Neural crest cell (in vitro differentiated cells): ENCODE measurements at regions not wholly inside any gene's neighbourhood (a gene's known extent, or its start where the extent isn't known, plus 50 kb on each side); places are given as distances from the start of the nearest gene placed in this dataset.

ENCODE experiments used
- DNase-seq: peaks from one replicate; pipeline ENCODE4 v3.0.0; 2021; ENCODE audit warnings: low read depth, mixed read lengths, low spot score
- H3K27ac Mint-ChIP-seq: one replicate; pipeline ENCODE4 v1.8.0; 2021; ENCODE audit warnings: mild to moderate bottlenecking, mixed read lengths; ENCODE audit not compliant: unreplicated experiment
- H3K27me3 Mint-ChIP-seq: 2 replicates; pipeline ENCODE4 v1.8.0; 2021; ENCODE audit warnings: low read depth, mild to moderate bottlenecking, mixed read lengths
- H3K36me3 Mint-ChIP-seq: 2 replicates; pipeline ENCODE4 v1.8.0; 2021; ENCODE audit warnings: low read depth, mild to moderate bottlenecking, mixed read lengths
- H3K4me1 Mint-ChIP-seq: 2 replicates; pipeline ENCODE4 v1.8.0; 2021; ENCODE audit warnings: mixed read lengths
- H3K4me3 Mint-ChIP-seq: one replicate; pipeline ENCODE4 v1.8.0; 2021; ENCODE audit warnings: mild to moderate bottlenecking, mixed read lengths
- H3K9me3 Mint-ChIP-seq: 2 replicates; pipeline ENCODE4 v1.8.0; 2021; ENCODE audit warnings: mixed read lengths
- TF ChIP-seq, protein P1 (sequence below): fragments of 200-600 bp; sonication (generic); conservative IDR thresholded peaks from 2 replicates; pipeline ENCODE4 v1.5.0; 2021; ENCODE audit warnings: antibody characterized with exemption, mild to moderate bottlenecking

DNA sequence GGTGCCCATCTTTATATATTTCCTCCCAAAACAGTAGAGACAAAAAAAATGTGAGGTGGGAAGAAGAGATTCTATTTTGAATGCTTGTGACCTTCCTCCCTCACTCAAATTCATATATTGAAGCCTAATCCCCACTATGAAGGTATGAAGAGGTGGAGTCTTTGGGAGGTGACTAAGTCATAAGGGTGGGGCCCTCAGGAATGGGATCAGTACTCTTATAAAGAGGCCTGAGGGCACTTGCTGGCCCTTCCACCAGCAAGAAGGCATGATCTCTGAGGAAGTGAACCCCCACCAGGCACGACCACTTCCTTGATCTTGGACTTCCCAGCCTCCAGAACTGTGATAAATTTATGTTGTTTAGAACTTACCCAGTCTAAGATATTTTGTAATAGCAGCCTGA, 517.2 kb upstream of the CNTNAP2 start:
- H3K36me3 Mint-ChIP-seq, result no peaks in the 10 kb centered on the region
- no peaks in the 10 kb centered on the region for H3K4me1 Mint-ChIP-seq
- no peak for DNase-seq
- TF ChIP-seq, protein P1, sequence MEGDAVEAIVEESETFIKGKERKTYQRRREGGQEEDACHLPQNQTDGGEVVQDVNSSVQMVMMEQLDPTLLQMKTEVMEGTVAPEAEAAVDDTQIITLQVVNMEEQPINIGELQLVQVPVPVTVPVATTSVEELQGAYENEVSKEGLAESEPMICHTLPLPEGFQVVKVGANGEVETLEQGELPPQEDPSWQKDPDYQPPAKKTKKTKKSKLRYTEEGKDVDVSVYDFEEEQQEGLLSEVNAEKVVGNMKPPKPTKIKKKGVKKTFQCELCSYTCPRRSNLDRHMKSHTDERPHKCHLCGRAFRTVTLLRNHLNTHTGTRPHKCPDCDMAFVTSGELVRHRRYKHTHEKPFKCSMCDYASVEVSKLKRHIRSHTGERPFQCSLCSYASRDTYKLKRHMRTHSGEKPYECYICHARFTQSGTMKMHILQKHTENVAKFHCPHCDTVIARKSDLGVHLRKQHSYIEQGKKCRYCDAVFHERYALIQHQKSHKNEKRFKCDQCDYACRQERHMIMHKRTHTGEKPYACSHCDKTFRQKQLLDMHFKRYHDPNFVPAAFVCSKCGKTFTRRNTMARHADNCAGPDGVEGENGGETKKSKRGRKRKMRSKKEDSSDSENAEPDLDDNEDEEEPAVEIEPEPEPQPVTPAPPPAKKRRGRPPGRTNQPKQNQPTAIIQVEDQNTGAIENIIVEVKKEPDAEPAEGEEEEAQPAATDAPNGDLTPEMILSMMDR, result no peak
- no peak overlapping the region for H3K4me3 Mint-ChIP-seq
- peaks cover 2% of the 10 kb centered on the region for H3K9me3 Mint-ChIP-seq
- no peak overlapping the region for H3K27ac Mint-ChIP-seq
- no peaks in the 10 kb centered on the region for H3K27me3 Mint-ChIP-seq

DNA sequence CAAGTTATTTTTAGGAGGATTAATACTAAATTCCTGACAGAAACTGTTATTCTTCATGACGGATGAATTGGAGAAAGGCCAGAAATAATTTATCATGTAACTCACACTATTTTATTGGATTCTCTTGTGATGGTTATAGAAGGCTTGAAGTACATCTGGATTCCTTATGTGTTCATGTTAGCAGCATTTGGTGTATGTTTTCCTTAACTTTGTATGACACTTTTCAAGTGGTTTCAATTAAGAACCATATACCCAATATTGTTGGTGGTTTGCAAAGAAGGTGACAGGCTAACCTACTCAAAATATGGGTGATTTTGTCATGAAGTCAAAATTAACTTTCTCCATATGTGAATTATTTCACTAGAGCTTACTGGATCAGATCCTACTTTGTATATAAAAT, 532.2 kb upstream of the CNTNAP2 start:
- H3K9me3 Mint-ChIP-seq, result peaks cover 6% of the 10 kb centered on the region
- no peak overlapping the region for H3K4me3 Mint-ChIP-seq
- H3K27ac Mint-ChIP-seq, result no peak overlapping the region
- no peaks in the 10 kb centered on the region for H3K4me1 Mint-ChIP-seq
- no peak for DNase-seq
- TF ChIP-seq, protein P1, result no peak
- peaks cover 2% of the 10 kb centered on the region for H3K36me3 Mint-ChIP-seq
- no peaks in the 10 kb centered on the region for H3K27me3 Mint-ChIP-seq

DNA sequence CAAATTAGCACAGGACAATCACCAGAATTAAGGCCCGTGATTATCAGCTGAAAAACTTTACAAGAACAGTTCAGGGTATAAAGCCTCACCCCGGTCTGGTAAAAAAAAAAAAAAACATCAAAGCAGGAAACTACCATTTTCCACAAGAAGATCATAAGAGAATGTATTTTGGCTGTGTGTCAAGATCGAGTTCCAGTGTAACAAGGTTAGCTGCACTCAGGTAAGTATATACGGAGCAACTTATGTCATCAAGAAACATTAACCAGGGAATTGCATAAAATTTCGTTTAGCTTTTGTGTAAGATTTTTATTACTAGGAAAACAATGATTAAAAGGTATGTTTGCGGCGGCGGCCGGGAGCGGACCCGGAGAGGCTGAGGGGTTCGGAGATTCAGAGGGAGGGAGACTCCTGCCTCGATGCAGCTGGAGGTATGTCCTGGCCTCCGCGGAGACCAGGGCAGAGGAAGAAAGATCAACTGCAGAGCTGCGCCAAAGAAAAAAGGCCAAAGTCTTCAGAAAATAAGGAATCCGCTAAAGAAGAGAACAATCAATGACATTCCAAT, 533.8 kb upstream of the CNTNAP2 start:
- H3K4me1 Mint-ChIP-seq, result no peaks in the 10 kb centered on the region

DNA sequence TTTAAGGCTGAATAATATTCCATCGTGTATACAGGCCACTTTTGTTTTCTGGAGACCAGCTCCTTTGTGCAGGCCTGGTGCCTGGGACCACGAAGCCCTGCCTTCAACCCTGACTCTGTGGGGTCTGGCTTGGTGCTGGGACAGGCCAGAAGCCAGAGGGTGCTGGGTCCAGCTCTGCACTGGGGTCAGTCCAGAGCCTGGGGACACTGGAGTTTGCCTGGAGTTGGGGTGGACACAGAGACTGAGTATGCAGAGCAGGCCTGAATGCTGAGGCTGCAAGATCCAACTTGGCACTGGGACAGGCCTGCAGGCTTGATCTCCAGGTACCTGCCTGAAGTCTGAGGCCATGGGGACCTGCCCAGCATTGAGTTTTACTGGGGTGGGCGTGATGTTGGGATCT, 558.8 kb upstream of the CNTNAP2 start:
- H3K4me1 Mint-ChIP-seq, result no peaks in the 10 kb centered on the region
- no peaks in the 10 kb centered on the region for H3K9me3 Mint-ChIP-seq
- H3K27me3 Mint-ChIP-seq, result no peaks in the 10 kb centered on the region
- no peak for DNase-seq
- no peak overlapping the region for H3K27ac Mint-ChIP-seq
- TF ChIP-seq, protein P1, result no peak
- H3K36me3 Mint-ChIP-seq, result no peaks in the 10 kb centered on the region
- H3K4me3 Mint-ChIP-seq, result no peak overlapping the region

More for the DNA sequence above, 533.8 kb upstream of the CNTNAP2 start:
- H3K27me3 Mint-ChIP-seq, result no peaks in the 10 kb centered on the region
- no peak overlapping the region for H3K27ac Mint-ChIP-seq
- no peak for DNase-seq
- peaks cover 2% of the 10 kb centered on the region for H3K36me3 Mint-ChIP-seq
- H3K4me3 Mint-ChIP-seq, result no peak overlapping the region
- peaks cover 6% of the 10 kb centered on the region for H3K9me3 Mint-ChIP-seq
- TF ChIP-seq, protein P1, result no peak

DNA sequence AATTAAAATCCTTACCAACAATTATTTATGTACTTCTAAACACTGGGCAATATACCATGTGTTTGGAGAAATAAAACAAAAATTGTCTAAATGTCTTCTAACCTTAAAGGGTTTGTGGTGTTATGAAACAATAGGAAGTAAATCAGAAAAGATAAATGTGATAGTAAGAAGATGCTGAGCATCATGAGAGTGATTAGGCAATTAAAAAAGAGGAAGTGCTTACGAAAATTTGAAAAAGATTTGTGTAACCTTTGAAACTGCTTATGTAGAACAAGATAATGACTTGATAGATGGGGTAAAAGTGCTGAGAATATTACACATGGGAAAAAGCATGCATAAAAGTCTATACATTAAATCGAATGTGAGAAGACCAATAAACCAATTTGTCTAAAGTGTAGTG, 573.4 kb upstream of the CNTNAP2 start:
- TF ChIP-seq, protein P1, result no peak
- H3K27me3 Mint-ChIP-seq, result peaks cover 19% of the 10 kb centered on the region
- H3K9me3 Mint-ChIP-seq, result no peaks in the 10 kb centered on the region
- H3K36me3 Mint-ChIP-seq, result no peaks in the 10 kb centered on the region
- DNase-seq, result no peak
- H3K4me1 Mint-ChIP-seq, result no peaks in the 10 kb centered on the region
- no peak overlapping the region for H3K4me3 Mint-ChIP-seq
- H3K27ac Mint-ChIP-seq, result no peak overlapping the region

DNA sequence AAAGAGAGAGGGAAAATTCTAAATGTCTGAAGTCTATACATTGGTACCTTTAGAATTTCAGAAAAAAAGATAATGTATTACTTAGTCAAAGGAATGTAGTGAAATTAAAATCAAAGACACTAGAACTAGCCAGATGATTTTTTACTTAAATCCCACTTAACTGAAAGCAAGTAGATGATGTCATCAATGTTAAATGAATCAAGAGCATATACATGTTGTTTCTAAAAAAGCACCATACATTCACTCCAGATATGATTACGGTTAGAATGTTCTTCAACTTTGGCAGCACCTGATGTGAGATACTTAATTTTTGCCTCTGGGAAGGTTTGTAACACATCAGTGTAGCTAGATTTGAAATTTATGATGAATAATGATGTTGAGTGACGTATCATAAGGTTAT, 576.7 kb upstream of the CNTNAP2 start:
- peaks cover 13% of the 10 kb centered on the region for H3K27me3 Mint-ChIP-seq
- TF ChIP-seq, protein P1, result no peak
- no peak overlapping the region for H3K27ac Mint-ChIP-seq
- no peaks in the 10 kb centered on the region for H3K36me3 Mint-ChIP-seq
- DNase-seq, result no peak
- no peaks in the 10 kb centered on the region for H3K4me1 Mint-ChIP-seq
- H3K9me3 Mint-ChIP-seq, result no peaks in the 10 kb centered on the region
- no peak overlapping the region for H3K4me3 Mint-ChIP-seq
